ENCODE measurements at regions not wholly inside any gene's neighbourhood (a gene's known extent, or its start where the extent isn't known, plus 50 kb on each side); places are given as distances from the start of the nearest gene placed in this dataset.

DNA sequence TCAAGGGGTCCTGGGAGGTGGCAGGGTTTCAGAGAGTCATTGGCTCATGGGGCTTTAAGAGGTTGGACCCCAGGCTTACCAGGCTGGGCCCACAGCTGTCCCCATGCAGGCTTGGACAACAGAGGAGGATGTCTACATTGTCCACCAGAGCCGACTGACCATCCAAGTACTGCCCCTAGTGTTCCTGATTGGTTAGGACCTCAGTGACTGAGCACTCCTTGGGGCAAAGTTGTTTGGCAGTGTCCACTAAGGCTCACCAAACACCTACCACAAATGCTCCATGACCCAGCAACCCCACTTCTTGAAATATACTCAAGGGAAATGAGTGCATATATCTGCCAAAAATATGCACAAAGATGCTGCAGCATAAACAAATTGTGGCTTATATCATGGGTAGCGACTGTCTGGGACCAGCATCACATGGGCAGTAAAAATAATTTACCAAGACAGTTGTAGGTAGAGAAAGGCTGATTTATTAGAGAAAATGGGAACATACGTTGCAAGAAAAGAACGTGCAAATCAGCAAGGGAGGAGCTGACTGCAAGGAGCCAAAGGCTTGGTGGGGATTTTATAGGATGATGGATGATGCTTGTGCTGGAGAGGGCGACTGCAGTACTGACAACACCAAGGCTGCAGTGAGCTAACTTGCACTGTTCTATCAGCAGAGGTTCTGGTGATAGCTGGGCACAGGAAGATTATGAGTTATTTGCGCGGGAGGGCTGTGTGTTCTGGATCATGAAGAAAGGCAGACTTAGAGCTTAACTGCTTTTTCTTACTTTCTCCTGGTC lies 265.2 kb downstream of the GADD45G start:
- DNase-seq: no peak
- Histone ChIP-seq H3K79me2 (ENCODE audit: insufficient read depth, low read length) (no peaks in the 10 kb centered on the region), H3K27me3 (ENCODE audit: control insufficient read depth in 2 of 2, insufficient read depth in 2 of 2, low read length in 2 of 2) (no peaks in the 10 kb centered on the region), H3K4me2 (replicated peaks; ENCODE audit: extremely low read depth, low read length, poor library complexity, severe bottlenecking) (no peak overlapping the region), H3K9me3 (replicated peaks in 1 of 2; ENCODE audit: control insufficient read depth in 1 of 2, insufficient read depth in 1 of 2, low read length in 2 of 2) (no peaks in the 10 kb centered on the region), H4K20me1 (ENCODE audit: insufficient read depth, low read length) (no peaks in the 10 kb centered on the region), H3K36me3 (replicated peaks in 1 of 2; ENCODE audit: control insufficient read depth in 1 of 2, insufficient read depth in 2 of 2, low read length in 2 of 2) (no peaks in the 10 kb centered on the region), H2AFZ (ENCODE audit: insufficient read depth, low read depth, low read length, poor library complexity, severe bottlenecking) (no peak overlapping the region), H3K4me1 (ENCODE audit: control insufficient read depth in 1 of 2, insufficient read depth in 2 of 2, low read length in 2 of 2) (no peaks in the 10 kb centered on the region), H3K4me3 (replicated peaks in 1 of 3; ENCODE audit: low read depth in 2 of 3, low read length in 3 of 3) (no peak overlapping the region), H3K27ac (ENCODE audit: low read depth in 1 of 2, low read length in 2 of 2) (no peak overlapping the region), H3K9ac (ENCODE audit: insufficient read depth, low read length, poor library complexity, severe bottlenecking) (no peak overlapping the region)
- Mint-ChIP-seq H3K4me3 (no peak overlapping the region), H3K27ac (no peak overlapping the region), H3K36me3 (no peaks in the 10 kb centered on the region), H3K9me3 (no peaks in the 10 kb centered on the region), H3K4me1 (no peaks in the 10 kb centered on the region), H3K27me3 (ENCODE audit: low read depth in 3 of 3) (peaks cover 0 to 2% (median 0%) of the 10 kb centered on the region in 3 donors)
- TF ChIP-seq, protein P1, sequence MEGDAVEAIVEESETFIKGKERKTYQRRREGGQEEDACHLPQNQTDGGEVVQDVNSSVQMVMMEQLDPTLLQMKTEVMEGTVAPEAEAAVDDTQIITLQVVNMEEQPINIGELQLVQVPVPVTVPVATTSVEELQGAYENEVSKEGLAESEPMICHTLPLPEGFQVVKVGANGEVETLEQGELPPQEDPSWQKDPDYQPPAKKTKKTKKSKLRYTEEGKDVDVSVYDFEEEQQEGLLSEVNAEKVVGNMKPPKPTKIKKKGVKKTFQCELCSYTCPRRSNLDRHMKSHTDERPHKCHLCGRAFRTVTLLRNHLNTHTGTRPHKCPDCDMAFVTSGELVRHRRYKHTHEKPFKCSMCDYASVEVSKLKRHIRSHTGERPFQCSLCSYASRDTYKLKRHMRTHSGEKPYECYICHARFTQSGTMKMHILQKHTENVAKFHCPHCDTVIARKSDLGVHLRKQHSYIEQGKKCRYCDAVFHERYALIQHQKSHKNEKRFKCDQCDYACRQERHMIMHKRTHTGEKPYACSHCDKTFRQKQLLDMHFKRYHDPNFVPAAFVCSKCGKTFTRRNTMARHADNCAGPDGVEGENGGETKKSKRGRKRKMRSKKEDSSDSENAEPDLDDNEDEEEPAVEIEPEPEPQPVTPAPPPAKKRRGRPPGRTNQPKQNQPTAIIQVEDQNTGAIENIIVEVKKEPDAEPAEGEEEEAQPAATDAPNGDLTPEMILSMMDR (IDR thresholded peaks at IDR 0.05): peak; percentile 14
- 89% methylated on average over 4 of the region's 7 CpGs for WGBS (ENCODE audit: insufficient coverage)
- intact Hi-C loops (cut with micrococcal nuclease): no loop called here

DNA sequence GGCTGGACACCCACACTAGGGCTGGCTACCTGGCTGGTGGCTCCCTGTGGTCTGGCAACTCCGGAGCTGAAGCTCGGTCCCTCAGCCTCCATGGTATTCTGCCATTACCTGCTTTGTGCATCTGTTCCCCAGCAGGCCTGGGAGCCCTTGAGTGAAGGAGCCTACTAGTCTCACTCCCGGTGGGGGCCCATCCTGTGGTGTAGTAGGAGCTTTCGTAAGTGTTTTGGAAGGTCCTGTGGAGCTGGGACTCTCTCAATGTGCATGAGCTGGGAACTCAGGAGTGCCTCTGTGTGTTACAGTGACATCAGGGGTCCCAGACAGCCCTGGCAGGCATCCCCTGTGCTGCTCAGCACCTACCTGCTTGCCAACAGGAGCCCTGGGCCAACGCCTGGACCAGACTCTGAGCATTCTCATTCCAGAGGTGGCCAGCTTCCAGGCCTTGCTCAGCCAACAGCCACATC lies 267.1 kb downstream of the GADD45G start:
- H3K27me3 Mint-ChIP-seq (ENCODE audit: low read depth in 3 of 3): peaks cover 0 to 3% (median 2%) of the 10 kb centered on the region in 3 donors
- Histone ChIP-seq H3K9me3 (replicated peaks in 1 of 2; ENCODE audit: control insufficient read depth in 1 of 2, insufficient read depth in 1 of 2, low read length in 2 of 2) (no peaks in the 10 kb centered on the region), H3K4me2 (replicated peaks; ENCODE audit: extremely low read depth, low read length, poor library complexity, severe bottlenecking) (no peak overlapping the region), H3K4me3 (replicated peaks in 1 of 3; ENCODE audit: low read depth in 2 of 3, low read length in 3 of 3) (no peak overlapping the region), H3K27ac (ENCODE audit: low read depth in 1 of 2, low read length in 2 of 2) (no peak overlapping the region), H3K27me3 (ENCODE audit: control insufficient read depth in 2 of 2, insufficient read depth in 2 of 2, low read length in 2 of 2) (no peaks in the 10 kb centered on the region), H2AFZ (ENCODE audit: insufficient read depth, low read depth, low read length, poor library complexity, severe bottlenecking) (no peak overlapping the region), H3K4me1 (ENCODE audit: control insufficient read depth in 1 of 2, insufficient read depth in 2 of 2, low read length in 2 of 2) (no peaks in the 10 kb centered on the region), H3K36me3 (replicated peaks in 1 of 2; ENCODE audit: control insufficient read depth in 1 of 2, insufficient read depth in 2 of 2, low read length in 2 of 2) (no peaks in the 10 kb centered on the region), H3K79me2 (ENCODE audit: insufficient read depth, low read length) (no peaks in the 10 kb centered on the region), H4K20me1 (ENCODE audit: insufficient read depth, low read length) (no peaks in the 10 kb centered on the region), H3K9ac (ENCODE audit: insufficient read depth, low read length, poor library complexity, severe bottlenecking) (no peak overlapping the region)
- H3K4me3 Mint-ChIP-seq: no peak overlapping the region
- no peak for DNase-seq
- no peaks in the 10 kb centered on the region for H3K4me1 Mint-ChIP-seq
- intact Hi-C loops (cut with micrococcal nuclease): no loop called here
- 100% methylated on average over 4 of the region's 5 CpGs for WGBS (ENCODE audit: insufficient coverage)
- no peaks in the 10 kb centered on the region for H3K36me3 Mint-ChIP-seq
- TF ChIP-seq, protein P1 (IDR thresholded peaks at IDR 0.05): no peak
- no peak overlapping the region for H3K27ac Mint-ChIP-seq
- no peaks in the 10 kb centered on the region for H3K9me3 Mint-ChIP-seq
